ENCODE measurements at regions not wholly inside any gene's neighbourhood (a gene's known extent, or its start where the extent isn't known, plus 50 kb on each side); places are given as distances from the start of the nearest gene placed in this dataset.

- no peak overlapping the region for H2BK5ac ChIP-seq (ENCODE audit: low read depth, low read length)
- H4K91ac ChIP-seq (replicated peaks; ENCODE audit: insufficient read length, low read length), result no peak overlapping the region
- H3K56ac ChIP-seq (replicated peaks; ENCODE audit: insufficient read length, low read depth, low read length), result no peak overlapping the region
- no peak overlapping the region for H2BK120ac ChIP-seq (replicated peaks; ENCODE audit: low read depth, low read length)
- DNase-seq (ENCODE audit: low read depth in 1 of 2, low spot score in 2 of 2), result no peak
- H4K20me1 ChIP-seq (replicated peaks in 1 of 2; ENCODE audit: control insufficient read depth in 1 of 2, insufficient read depth in 2 of 2, low read length in 2 of 2), result peaks cover 7 to 11% of the 10 kb centered on the region in 2 experiments
- H3K14ac ChIP-seq (ENCODE audit: insufficient read length), result no peak overlapping the region
- 87% methylated on average over 10 of the region's 10 CpGs; no CpG with 5 or more reads in 1 of the 2 experiments for WGBS, 2 experiments (ENCODE audit: extremely low coverage in 1 of 2, insufficient coverage in 1 of 2, insufficient read length in 1 of 2, insufficient replicate concordance in 2 of 2, low coverage in 1 of 2, low lambda C conversion rate in 2 of 2, missing lambda C conversion rate in 1 of 2)
- H3K36me3 ChIP-seq (ENCODE audit: control insufficient read depth in 2 of 4, insufficient read depth in 4 of 4, low read length in 3 of 4), result no peaks in the 10 kb centered on the region
- H2AK5ac ChIP-seq (ENCODE audit: low read depth, low read length), result no peak overlapping the region
- peaks cover 0 to 4% (median 0%) of the 10 kb centered on the region in 4 experiments; a peak in 1 of 7 replicates for H3K27me3 ChIP-seq (replicated peaks in 1 of 4; ENCODE audit: control insufficient read depth in 3 of 4, extremely low read depth in 1 of 4, insufficient read depth in 3 of 4, low read length in 3 of 4)
- no peak overlapping the region for H3K9ac ChIP-seq (replicated peaks in 1 of 4; ENCODE audit: extremely low read depth in 1 of 4, low read depth in 3 of 4, low read length in 3 of 4)
- no peaks in the 10 kb centered on the region for H3K9me3 ChIP-seq (ENCODE audit: insufficient read depth in 2 of 2, low read depth in 1 of 2, low read length in 1 of 2)
- H3K4me1 ChIP-seq (replicated peaks in 1 of 4; ENCODE audit: control insufficient read depth in 3 of 4, insufficient read depth in 4 of 4, low read length in 3 of 4), result peaks cover 0 to 2% (median 0%) of the 10 kb centered on the region in 4 experiments; a peak in 3 of 7 replicates
- TF ChIP-seq RNF2 (IDR thresholded peaks at IDR 0.05; ENCODE audit: borderline replicate concordance, low read depth, low read length, missing control alignments, poor library complexity, severe bottlenecking) (no peak), SAP30 (IDR thresholded peaks at IDR 0.05; ENCODE audit: insufficient read depth, insufficient replicate concordance, low read length) (no peak), SP2 (IDR thresholded peaks at IDR 0.05; ENCODE audit: low read length) (no peak), PHF8 (conservative IDR thresholded peaks at IDR 0.05; ENCODE audit: low read depth, low read length) (no peak), TBP (IDR thresholded peaks at IDR 0.05; ENCODE audit: low read depth, low read length) (no peak), TCF12 (IDR thresholded peaks at IDR 0.05; ENCODE audit: low read depth, low read length) (no peak), TAF7 (optimal IDR thresholded peaks at IDR 0.05; ENCODE audit: borderline replicate concordance, low read depth, low read length) (no peak), CBX8 (IDR thresholded peaks at IDR 0.05; ENCODE audit: borderline replicate concordance, low read depth, low read length) (no peak)
- no peak overlapping the region for H2AFZ ChIP-seq (ENCODE audit: low read length)
- H3K18ac ChIP-seq (ENCODE audit: extremely low read depth, low read length), result no peak overlapping the region
- no peak overlapping the region for H3K23ac ChIP-seq (ENCODE audit: insufficient read length)
- no peak overlapping the region for H2BK15ac ChIP-seq (ENCODE audit: low read length)
- H4K5ac ChIP-seq (ENCODE audit: insufficient read length, low read depth, low read length), result no peak overlapping the region
- H3K4me2 ChIP-seq (ENCODE audit: insufficient read depth in 1 of 2, low read depth in 2 of 2, low read length in 2 of 2), result no peak overlapping the region
- H3K23me2 ChIP-seq (ENCODE audit: low read depth, low read length), result peaks cover 4% of the 10 kb centered on the region
- no peak overlapping the region for H4K8ac ChIP-seq (ENCODE audit: extremely low read depth, insufficient read depth, low read length)
- FAIRE-seq, result no peak
- H3K79me1 ChIP-seq (ENCODE audit: low read depth, low read length), result peaks cover 11% of the 10 kb centered on the region; the same call in 1 of the 2 replicates
- no peak overlapping the region for H2BK12ac ChIP-seq (ENCODE audit: low read depth, low read length)
- H3K4ac ChIP-seq (replicated peaks; ENCODE audit: insufficient read length, low read depth, low read length), result no peak overlapping the region
- no peak overlapping the region for H3K27ac ChIP-seq (ENCODE audit: low read depth, low read length)
- ChIA-PET POLR2A (ENCODE audit: partially characterized antibody) (interaction anchor here (0.6 to 0.9 kb wide), 2 partner anchors 33 to 59 kb away, joined by 3 read pairs; no protein-coding TSS in a partner anchor), CTCF (ENCODE audit: partially characterized antibody) (interaction anchor here (0.8 to 3.4 kb wide), 13 partner anchors 9 to 195 kb away, joined by 3 to 15 read pairs (median 5); no protein-coding TSS in a partner anchor)
- no peak overlapping the region for H3K4me3 ChIP-seq (ENCODE audit: extremely low read depth in 1 of 4, insufficient read depth in 2 of 4, low read depth in 3 of 4, low read length in 4 of 4)
- no peak overlapping the region for H2BK20ac ChIP-seq (ENCODE audit: low read length)
- H3K79me2 ChIP-seq (ENCODE audit: control insufficient read depth in 1 of 2, insufficient read depth in 2 of 2, low read length in 2 of 2), result peaks cover 3 to 23% of the 10 kb centered on the region in 2 experiments
Measured at GRCh38 chr7:149626972-149627371, 129.4 kb upstream of the ZNF746 start.

All from H1 (cell line).